NCI-H1105 treated with DMSO at 0.1 percent for 48 hours (cell line): ENCODE measurements at regions not wholly inside any gene's neighbourhood (a gene's known extent, or its start where the extent isn't known, plus 50 kb on each side); places are given as distances from the start of the nearest gene placed in this dataset.
A peak's percentile ranks its signal among the peaks of the same experiment; 100 is the strongest.
"Not testable (repeated sequence)": the region's sequence is repeated elsewhere in the genome, so short reads cannot be mapped to it uniquely, and the experiment has no call there.

ENCODE experiments used
- DNase-seq: peaks from one replicate; lab custom pipeline; 2025; lab: John Stamatoyannopoulos, UW

GRCh38 chr6:2376429-2377355, 131.3 kb upstream of the GMDS start:
- DNase-seq = no peak

GRCh38 chr6:2375443-2375842, 130.0 kb upstream of the GMDS start:
- DNase-seq = no peak

GRCh38 chr6:2369606-2370005, 124.2 kb upstream of the GMDS start:
- no peak for DNase-seq

- no peak for DNase-seq
Measured at GRCh38 chr6:2363211-2363610, 117.8 kb upstream of the GMDS start.

GRCh38 chr6:2361195-2361594, 115.8 kb upstream of the GMDS start:
- DNase-seq = no peak

- no peak for DNase-seq
Measured at GRCh38 chr6:2360716-2361115, 115.3 kb upstream of the GMDS start.

GRCh38 chr6:2360126-2360525, 114.7 kb upstream of the GMDS start:
- no peak for DNase-seq

GRCh38 chr6:2355150-2355549, 109.7 kb upstream of the GMDS start:
- DNase-seq = no peak

- no peak for DNase-seq
Measured at GRCh38 chr6:2354138-2354491, 108.7 kb upstream of the GMDS start.

GRCh38 chr6:2353412-2354137, 108.2 kb upstream of the GMDS start:
- DNase-seq = peak; percentile 49

GRCh38 chr6:2351807-2352431, 106.5 kb upstream of the GMDS start:
- DNase-seq = no peak

GRCh38 chr6:2351090-2351489, 105.7 kb upstream of the GMDS start:
- no peak for DNase-seq

GRCh38 chr6:2346078-2346477, 100.7 kb upstream of the GMDS start:
- no peak for DNase-seq

- DNase-seq = peak; percentile 10
Measured at GRCh38 chr6:2344319-2344905, 99.0 kb upstream of the GMDS start.

- DNase-seq = no peak
Measured at GRCh38 chr6:2327591-2327990, 82.2 kb upstream of the GMDS start.

GRCh38 chr6:2324166-2324953, 79.0 kb upstream of the GMDS start:
- no peak for DNase-seq

- not testable (repeated sequence) for DNase-seq
Measured at GRCh38 chr6:2317498-2317897, 72.1 kb upstream of the GMDS start.

- DNase-seq = no peak
Measured at GRCh38 chr6:2314641-2315040, 69.2 kb upstream of the GMDS start.

GRCh38 chr6:2310042-2310441, 64.6 kb upstream of the GMDS start:
- no peak for DNase-seq

GRCh38 chr6:2309122-2309521, 63.7 kb upstream of the GMDS start:
- no peak for DNase-seq

- no peak for DNase-seq
Measured at GRCh38 chr6:2307799-2308198, 62.4 kb upstream of the GMDS start.

- no peak for DNase-seq
Measured at GRCh38 chr6:2305951-2306350, 60.5 kb upstream of the GMDS start.
